Fibroblast of upper back skin (primary cell): ENCODE measurements at regions not wholly inside any gene's neighbourhood (a gene's known extent, or its start where the extent isn't known, plus 50 kb on each side); places are given as distances from the start of the nearest gene placed in this dataset.
A peak's percentile ranks its signal among the peaks of the same experiment; 100 is the strongest.

Source experiments
- DNase-seq: peaks from one replicate; pipeline ENCODE4 v3.0.0-alpha.2; 2013

DNA sequence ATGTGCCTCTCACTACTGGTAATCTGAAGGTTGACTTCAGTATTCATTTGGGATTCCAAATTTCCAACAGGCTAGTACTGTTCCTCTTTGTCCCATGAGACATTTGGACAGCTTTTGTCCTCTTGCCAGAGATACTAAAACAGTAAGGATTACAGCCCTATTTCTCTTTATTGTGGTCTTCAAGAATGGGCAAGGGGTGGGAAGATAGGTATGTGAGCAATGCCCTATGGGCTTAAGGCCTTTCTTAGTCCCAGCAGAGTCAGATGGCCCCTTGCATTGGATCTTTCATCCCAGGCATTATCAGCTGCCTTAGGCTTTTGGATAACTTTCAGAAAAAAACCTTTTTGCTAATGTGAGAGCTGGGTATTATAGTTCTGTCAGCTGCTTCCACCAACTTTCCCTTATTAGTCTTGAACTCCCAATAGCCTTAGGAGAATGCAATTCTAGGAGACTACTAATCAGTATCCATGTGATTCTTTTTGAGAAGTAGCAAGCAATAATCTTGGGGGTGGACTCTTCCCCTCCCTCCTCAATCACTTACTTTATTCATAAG is 361.1 kb upstream of the NUDT12 start:
- DNase-seq, result peak; percentile 24

DNA sequence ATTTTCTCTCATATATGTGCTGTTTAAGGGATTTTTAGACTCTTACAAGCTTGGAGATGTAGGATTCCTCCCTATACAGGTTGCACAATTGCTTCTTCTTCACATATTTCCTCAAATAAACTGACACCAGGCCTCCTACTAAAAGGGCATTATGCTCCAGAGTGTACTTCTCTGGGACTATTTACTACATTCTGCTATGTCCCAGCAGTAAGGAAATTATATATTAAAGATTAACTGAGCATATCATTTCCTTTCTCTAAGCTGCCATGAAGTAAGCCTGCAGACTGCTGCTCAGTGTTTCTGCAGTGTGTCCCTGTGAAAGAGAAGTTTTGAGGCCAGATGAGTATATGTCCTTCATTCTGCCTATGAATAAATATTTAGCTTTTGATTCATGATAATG is 356.9 kb upstream of the NUDT12 start:
- DNase-seq, result no peak

DNA sequence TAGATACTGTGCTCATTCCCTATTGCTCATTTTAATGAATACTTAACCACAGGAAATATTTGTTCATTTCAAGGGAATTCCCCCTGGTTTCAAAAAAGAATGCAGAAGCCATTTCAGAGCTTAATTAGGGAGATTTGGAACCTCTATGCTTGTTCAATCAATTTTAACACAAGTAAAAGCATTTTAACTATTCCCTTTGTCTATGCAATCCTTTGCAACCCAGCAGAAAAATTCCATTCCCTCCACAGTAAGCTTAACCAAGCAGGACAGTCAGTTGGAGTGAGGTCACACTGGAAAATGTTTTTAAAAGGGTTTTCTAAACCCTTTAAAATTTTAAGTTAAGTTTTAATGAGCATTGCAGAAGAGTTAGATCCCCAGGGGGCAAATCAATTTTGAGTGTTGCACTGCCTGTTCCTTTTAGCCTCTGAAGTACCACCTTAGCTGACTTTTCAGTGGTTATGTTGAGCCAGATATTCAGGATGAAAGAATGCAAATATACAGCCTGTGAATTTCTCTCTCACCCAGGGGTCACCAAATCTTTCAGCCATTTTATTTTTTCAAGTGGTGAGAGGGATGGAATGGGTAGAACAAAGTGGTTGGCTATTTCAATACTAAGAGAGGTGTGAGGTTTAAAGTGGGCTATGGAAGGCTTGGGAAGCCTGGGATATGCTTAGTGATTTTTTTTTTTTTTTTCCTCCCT is 356.2 kb upstream of the NUDT12 start:
- DNase-seq, result peak; percentile 96

DNA sequence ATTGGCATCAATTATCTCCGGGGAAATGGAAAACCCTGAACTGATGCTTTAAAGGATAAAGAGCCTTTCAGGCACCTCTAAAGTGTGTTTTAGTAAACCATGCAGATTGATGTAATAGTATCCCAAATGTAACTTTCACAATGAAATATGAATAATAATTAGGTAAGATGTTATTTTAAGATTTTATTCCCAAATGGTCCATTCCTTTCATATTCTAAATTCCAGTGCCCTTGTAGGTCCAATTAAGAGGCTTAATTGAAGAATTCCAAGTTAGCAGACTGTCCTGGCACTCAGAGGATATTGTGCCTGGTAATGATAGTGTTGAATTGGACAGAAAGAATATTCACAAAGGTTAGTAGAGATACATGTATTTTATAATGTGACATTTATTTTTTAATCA is 352.5 kb upstream of the NUDT12 start:
- peak; percentile 33 for DNase-seq

DNA sequence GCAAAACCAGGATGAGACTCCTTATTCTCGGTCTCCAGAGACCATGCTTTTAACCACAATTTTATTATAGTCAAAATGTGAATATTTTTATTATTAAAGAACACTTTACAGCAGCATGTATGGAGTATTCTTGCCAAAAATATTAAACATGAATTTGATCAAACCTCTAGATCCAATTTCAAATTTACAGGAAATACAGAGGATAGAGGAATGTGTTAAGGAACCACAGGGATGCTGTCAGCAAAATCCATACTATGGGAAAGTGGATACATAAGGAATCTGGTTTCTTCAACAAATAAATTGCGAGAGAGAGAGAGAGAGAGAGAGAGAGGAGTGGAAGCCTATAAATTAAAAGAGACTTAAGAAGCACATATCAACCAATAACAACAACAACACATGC is 348.2 kb upstream of the NUDT12 start:
- peak; percentile 62 for DNase-seq

DNA sequence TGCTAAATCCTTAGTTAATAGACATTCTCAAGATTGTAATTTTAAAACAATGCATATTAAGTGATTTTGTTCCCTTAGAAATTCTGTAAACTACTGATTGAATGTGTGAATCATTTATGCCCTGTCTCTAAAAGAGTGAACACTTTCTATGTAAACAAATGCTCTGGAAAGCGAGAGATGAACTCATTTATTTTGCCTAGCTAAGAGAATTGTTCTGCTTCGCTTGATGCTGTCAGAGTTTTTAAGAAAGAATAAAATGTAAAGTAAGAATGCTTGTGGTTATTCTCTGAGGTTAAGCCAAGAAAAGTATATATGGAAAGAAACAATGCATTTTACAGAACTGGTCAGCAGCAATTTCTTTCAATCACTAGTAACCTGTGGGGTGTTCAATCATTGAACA is 347.4 kb upstream of the NUDT12 start:
- DNase-seq, result peak; percentile 50

DNA sequence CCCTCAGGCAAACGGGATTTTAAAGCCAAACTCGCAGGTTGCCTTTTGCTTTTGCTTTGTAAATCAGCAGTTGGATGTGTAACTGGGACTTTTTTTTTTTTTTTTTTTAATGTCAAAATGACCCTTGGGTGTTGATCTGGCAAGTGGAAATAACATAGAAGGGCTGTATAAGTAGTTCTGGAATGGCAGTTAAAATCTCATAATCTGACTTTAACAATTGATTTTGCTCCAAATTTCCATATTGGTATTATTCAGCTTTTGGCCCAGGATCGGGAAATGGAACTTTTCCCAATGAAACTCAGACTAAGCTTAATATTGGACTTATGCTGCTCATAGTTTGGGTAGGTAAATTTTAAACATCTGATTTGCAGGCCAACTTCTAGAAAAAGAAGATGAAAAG is 346.8 kb upstream of the NUDT12 start:
- DNase-seq, result no peak

DNA sequence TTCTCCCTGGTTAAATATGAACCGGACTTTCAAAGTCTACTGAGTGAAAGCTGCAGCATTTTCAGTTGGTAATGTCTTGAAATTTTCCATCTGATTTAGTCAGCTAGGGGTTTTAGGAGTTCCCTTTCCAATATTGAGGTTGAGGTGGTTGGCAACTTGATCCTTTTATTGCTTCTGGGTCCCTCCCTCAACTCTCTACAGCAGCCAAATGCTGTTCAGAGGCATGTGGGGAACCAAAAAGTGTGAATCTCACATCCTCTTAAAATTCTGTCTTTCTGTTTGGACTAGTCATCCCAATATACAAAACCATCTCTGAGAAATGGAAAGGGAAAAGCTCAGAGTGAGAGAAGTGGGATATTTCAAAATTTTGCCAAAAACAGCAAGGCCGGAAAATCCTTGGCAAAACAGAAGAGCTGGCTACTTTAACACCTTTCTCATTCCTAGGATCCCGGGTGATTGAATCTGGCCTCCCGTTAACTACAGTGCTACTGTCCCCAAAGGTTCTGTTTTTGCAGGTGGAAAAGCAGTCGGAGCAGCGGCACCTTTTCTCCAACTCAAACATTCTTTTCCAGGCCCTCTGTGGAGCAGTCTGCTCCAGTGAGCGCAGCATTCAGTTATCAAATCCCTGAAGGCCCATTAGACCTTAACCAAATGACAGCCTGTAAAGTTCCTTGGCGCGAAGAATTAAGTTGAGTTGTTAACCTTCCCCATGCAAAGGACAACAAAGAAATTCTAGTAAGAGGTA is 345.9 kb upstream of the NUDT12 start:
- DNase-seq, result no peak

DNA sequence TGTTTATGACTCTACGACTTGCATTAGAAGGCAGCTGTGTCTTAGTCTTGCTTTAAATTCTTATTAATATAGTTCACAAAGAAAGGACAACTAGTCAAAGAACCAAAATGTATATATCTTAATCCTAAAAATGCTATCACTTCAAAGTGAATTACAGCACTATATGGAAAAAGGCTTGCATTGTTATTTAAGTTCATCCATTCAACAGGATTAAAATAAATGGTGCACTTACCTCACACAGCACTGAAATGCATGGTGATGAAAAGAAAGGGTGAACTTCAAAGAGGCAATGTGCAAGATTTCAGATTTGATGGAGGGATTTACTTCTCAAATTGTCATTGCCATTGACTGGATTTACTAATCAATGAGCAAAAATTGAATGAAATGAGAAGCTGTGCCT is 344.4 kb upstream of the NUDT12 start:
- DNase-seq, result no peak

DNA sequence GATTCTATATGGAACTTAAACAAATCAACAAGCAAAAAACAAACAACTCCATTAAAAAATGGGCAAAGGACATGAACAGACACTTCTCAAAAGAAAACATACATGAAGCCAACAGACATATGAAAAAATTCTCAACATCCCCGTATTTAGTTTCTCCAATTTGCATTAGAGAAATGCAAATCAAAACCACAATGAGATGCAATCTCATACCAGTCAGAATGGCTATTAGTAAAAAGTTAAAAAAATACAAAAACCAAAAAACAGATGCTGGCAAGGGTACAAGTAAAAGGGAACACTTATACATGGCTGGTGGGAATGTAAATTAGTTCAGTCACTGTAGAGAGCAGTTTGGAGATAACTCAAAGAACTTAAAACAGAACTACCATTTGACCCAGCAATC is 342.1 kb upstream of the NUDT12 start:
- DNase-seq, result no peak

DNA sequence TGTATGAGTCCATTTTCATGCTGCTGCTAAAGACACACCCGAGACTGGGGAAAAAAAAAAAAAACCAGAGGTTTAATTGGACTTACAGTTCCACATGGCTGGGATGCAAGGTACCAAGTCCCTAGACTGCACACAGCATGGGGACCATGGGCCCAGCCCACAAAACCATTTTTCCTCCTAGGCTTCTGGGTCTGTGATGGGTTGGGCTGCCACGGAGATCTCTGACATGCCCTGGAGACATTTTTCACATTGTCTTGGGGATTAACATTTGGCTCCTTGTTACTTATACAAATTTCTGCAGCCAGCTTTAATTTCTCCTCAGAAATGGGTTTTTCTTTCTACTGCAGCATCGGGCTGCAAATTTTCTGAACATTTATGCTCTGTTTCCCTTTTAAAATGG is 340.3 kb upstream of the NUDT12 start:
- DNase-seq, result no peak

DNA sequence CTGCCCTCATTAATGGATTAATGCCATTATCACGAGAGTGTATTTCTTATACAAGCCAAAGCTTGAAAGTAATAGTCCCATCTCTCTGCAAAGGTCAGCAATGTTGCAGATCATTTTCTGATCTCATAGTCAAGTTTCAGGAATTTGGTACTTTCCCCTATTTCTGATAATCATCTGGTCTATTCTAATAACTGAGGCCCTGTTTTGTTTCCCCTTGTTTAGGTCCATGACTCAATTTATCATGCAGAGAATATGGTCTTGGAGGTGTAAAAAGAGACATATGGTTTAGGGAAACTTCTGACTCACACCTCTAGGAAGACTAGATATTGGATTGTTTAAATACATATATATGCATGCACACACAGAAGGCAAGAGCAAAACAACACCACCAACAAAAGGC is 339.3 kb upstream of the NUDT12 start:
- DNase-seq, result peak; percentile 34

DNA sequence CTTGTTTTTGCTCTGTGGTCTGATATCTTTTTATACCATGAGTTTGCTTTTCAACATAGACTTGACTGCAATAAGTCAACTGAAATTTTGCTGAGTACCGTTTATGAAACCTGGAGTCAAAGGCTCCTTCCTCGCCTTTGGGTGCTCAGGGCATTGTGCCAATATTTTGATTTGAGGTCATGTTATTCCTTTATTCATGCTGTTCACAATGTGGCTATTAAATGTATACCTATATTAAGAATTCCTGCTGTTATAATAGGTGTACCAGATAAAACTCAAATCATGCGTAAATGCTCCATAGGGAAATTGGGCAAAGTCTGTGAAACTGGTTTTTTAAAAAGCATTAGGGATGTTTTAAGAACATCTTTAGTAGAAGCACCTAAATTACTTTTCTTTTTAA is 334.0 kb upstream of the NUDT12 start:
- no peak for DNase-seq

DNA sequence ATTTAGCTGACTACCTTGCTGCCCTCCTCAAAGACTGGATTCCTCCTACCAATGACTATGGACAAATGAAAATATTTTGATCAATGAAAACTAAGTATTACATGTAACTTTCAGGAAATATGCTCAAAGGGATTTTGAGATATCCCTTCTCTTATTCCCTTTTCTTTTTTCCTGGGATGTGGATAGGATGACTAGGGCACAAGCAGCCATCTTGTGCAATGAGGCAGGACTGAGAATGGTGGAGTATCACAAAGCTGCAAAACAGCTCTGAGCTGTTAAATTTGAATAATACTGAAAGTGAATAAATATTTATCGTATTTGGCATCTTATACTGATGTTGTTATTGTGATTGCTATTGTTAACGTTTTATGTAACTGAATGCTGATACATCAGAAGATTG is 333.1 kb upstream of the NUDT12 start:
- DNase-seq, result no peak

DNA sequence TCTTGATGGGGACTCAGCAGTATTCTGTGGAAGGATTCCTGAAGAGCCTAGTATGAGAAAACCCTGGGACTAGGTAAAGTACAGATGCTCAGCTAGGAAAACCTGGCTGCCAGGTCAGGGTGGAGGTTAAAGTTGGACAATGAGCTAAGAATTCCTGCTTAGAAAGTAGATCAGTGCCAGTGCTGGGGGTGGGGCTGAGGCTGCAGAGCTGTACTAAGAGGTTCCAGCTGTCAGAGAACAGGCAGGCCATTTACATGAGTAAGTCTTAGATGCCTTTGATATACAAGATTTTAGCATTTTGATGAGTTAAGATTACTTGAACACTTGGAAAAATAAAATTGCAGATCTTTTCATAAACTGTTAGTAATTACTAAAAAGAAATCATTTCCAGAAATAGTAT is 332.3 kb upstream of the NUDT12 start:
- DNase-seq, result peak; percentile 63

DNA sequence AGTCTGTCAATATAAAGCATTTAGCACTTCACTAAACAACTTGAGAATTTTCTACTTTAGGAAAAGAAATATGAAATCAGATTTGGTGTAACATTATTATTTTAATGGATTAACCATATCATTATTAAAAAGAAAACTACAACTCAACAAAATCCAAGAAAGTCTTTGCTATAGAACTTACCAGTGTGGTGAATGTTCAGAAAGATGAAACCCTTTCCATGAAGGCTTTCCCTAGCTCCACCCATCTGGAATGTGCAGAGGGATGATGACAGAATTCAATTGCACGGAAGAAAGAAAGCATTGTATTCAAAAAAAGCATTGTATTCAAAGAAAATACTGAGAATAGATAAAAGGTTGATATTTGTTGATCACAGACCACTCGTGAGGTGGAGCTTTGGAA is 328.6 kb upstream of the NUDT12 start:
- no peak for DNase-seq

DNA sequence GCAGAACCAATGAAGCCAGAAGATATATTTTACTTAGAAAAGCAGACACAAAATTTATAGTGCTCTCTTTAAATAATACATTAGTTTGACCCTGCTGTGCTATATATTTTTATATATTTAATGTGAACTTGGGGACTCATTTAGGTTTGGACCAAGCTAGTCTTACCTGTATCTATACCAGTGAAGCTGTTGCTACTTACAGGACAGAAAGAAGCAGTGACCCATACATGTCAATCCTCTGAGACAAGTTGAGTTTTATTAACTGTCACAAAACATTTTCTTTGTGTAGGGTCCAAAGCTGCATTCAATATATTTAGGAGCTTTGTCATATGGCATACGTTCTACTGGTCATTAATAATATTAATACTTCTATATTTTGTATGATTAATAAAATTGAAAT is 327.7 kb upstream of the NUDT12 start:
- DNase-seq, result no peak

DNA sequence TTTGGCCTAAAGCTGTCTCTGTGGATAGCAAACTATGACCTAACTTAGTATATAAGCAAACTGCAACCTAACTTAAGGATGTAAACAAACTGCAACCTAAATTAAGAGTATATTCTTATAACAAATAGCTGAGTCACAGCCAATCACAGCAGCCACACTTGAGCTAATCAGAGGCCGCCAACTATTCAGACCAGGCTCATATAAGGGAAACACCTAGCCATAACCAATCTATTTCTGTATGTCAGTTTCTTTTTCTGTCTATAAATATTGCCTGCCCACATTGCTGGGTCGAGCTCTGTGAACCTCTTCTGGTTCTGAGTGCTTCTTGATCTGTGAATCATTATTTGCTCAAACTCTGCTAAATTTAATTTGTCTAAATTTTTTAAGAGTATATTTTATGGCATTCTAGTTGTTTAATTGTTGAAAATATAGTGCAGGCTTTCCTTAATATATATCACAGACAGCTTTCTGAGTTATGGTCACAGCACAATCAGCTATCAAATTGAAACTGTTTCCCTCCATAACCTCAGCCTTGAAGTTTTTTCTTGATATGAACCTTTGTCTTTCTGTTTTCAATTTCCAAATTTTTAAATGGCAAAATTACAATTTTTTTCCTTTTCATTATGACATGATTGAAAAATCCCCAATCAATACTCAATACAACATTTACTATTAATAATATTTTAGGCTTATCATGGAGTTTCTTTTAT is 327.1 kb upstream of the NUDT12 start:
- DNase-seq, result no peak

DNA sequence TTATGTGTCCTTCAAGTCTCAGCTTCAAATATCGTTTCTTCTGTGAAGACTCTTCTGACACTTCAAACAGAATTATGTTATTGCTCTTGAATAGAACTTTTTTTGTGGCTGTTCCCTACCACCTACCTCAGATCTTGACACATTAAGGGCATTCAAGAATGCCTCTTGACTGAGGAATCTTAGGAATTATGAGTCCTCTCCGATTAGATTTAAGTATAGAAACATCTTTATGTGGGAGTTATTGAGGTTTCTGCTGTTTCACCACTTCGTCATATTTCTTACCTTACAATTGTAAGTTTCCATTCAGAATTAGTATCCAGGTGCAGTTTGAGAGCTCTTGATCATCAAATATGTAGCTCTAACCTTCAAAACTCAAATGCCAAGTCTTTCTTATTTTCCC is 324.2 kb upstream of the NUDT12 start:
- no peak for DNase-seq

DNA sequence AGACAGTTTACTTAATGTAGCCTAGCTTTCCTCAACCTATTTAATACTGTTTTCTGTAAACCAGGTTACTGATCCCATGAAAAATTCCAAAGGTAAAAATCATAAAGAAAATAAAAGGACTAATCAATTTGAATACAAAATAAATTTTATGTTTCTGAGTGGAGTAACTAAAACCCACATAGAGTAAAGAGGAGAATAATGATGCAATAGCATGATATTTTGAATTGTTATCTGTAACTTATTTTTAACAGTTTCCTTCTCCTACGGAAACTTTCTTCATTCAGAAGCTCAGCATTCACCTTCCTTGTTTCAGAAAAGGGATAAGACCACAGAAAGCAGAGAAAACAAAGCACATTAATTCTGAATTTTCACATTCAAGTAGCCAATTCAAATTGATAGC is 320.6 kb upstream of the NUDT12 start:
- no peak for DNase-seq

DNA sequence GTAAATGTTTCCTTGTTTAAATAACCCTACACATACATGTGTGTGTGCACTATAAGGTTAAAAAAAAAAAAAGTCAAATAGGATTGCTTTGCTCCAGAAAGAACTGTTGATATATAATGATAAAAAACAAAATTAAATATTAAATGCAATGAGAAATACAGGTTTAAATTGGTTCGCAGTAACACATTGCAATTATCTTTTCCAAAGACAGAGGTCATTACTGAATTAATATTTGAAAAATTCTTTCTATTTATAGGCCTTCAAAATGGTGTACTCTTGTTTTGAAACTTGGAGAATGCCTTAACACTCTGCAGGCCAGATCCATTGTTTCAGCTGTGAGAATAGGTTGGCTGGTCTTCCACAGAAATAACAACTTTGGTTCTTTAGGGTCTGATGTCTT is 319.0 kb upstream of the NUDT12 start:
- DNase-seq, result no peak

DNA sequence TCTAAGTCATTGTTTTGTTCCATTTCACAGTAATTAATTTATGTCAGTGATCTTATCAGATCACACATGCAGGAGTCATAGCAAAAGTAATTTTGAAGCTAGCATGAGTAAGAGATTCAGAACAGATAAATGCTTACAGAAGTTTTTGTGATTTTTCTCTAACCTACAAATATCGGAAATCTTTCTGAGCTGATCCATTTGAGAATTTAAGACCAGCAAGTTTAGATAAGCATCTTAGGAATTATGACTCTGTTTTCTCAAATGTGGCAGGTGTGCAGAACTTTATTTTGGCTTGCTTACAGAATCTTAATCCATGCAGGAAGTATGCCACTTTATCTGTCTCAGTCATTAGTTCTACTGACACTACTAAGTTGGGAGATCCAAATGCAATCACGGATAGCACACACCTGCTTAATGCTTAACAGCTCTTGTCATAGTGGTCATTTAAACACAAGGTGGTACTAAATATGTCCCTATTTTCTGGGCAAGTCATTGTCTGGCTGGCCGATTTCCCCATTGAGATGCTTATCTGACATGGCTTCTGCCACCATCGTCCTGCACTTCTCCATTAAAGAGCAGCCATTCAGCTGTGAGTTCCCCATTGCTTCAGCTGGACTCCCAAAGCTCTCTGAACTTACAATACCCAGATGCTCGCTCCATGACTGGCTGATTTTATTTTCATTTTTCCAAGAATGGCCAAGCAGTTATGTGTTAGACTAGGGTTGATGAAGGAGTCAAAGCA is 305.4 kb upstream of the NUDT12 start:
- DNase-seq, result no peak

DNA sequence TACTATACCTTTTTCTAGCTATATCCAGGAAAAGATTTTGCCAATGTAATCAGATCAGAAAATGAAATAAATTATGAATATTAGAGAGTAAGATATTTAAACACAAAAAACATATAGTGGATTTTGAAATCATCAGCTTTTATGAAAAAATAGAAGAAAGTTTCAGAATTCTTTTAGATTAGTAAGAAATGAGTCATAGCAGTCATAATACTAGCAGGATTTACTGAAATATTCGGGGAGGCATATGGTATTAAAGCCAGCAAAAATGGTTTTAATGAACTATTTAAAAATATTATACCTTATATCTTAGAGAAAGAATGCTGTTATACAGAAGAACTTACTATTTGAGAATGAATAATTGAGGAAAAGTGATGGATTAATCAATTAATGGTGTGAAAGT is 303.6 kb upstream of the NUDT12 start:
- DNase-seq, result peak; percentile 37
